Mesenchymal stem cell (in vitro differentiated cells and primary cell): ENCODE measurements at regions not wholly inside any gene's neighbourhood (a gene's known extent, or its start where the extent isn't known, plus 50 kb on each side); places are given as distances from the start of the nearest gene placed in this dataset.

Source experiments
- DNase-seq: peaks from one replicate; pipeline ENCODE4 v3.0.0-alpha.2; 2013
- H2AFZ ChIP-seq: one replicate; pipeline ENCODE4 v1.6.1; 2013; ENCODE audit warnings: low read depth, mild to moderate bottlenecking, control low read depth, inconsistent platforms, low read length, moderate library complexity
- H2AK5ac ChIP-seq: 2 replicates; pipeline ENCODE4 v1.6.1; 2013; ENCODE audit warnings: low read length, moderate library complexity, mild to moderate bottlenecking, inconsistent platforms; ENCODE audit not compliant: severe bottlenecking
- H2BK120ac ChIP-seq: one replicate; pipeline ENCODE4 v1.6.1; 2013; ENCODE audit warnings: low read depth, mild to moderate bottlenecking, inconsistent platforms, low read length, moderate library complexity
- H2BK12ac ChIP-seq, 2 experiments: one replicate each; pipeline ENCODE4 v1.6.1; 2013; ENCODE audit warnings: inconsistent platforms in 2 of 2, low read length in 2 of 2, mild to moderate bottlenecking in 2 of 2, moderate library complexity in 2 of 2, control low read depth in 1 of 2
- H2BK15ac ChIP-seq: one replicate; pipeline ENCODE4 v1.6.1; 2013; ENCODE audit warnings: mild to moderate bottlenecking, low read depth, inconsistent platforms; ENCODE audit not compliant: poor library complexity, severe bottlenecking
- H2BK5ac ChIP-seq: 2 replicates; pipeline ENCODE4 v1.6.1; 2013; ENCODE audit warnings: low read depth, mild to moderate bottlenecking, low read length, control low read depth, inconsistent platforms; ENCODE audit not compliant: poor library complexity, severe bottlenecking
- H3K14ac ChIP-seq, 2 experiments: one replicate each; pipeline ENCODE4 v1.6.1; 2013; ENCODE audit warnings: inconsistent platforms in 2 of 2, low read length in 2 of 2, control low read depth in 1 of 2, mild to moderate bottlenecking in 1 of 2, moderate library complexity in 1 of 2
- H3K18ac ChIP-seq, 2 experiments: one replicate each; pipeline ENCODE4 v1.6.1; 2013; ENCODE audit warnings: inconsistent platforms in 2 of 2, low read length in 2 of 2, control low read depth in 1 of 2, low read depth in 1 of 2, mild to moderate bottlenecking in 1 of 2
- H3K23ac ChIP-seq, 2 experiments: one replicate each; pipeline ENCODE4 v1.6.1; 2013; ENCODE audit warnings: inconsistent platforms in 2 of 2, low read length in 2 of 2, mild to moderate bottlenecking in 2 of 2, moderate library complexity in 2 of 2, control low read depth in 1 of 2
- H3K27ac ChIP-seq: 2 replicates; pipeline ENCODE4 v1.5.1; 2013; ENCODE audit warnings: mild to moderate bottlenecking, moderate library complexity, low read length, control low read depth, inconsistent platforms; ENCODE audit not compliant: poor library complexity, severe bottlenecking
- H3K27me3 ChIP-seq, 2 experiments: 2 replicates each; pipeline versions ENCODE4 v1.6.1 to v1.7.0; 2013; ENCODE audit warnings: low read length in 2 of 2, mild to moderate bottlenecking in 2 of 2, moderate library complexity in 2 of 2, control low read depth in 1 of 2, inconsistent platforms in 1 of 2; ENCODE audit not compliant: control insufficient read depth in 1 of 2, insufficient read depth in 1 of 2
- H3K36me3 ChIP-seq, 2 experiments: 2 replicates each; pipeline versions ENCODE4 v1.6.1 to v1.7.0; 2013; ENCODE audit warnings: low read length in 2 of 2, control low read depth in 1 of 2, inconsistent platforms in 1 of 2, low read depth in 1 of 2, mild to moderate bottlenecking in 1 of 2; ENCODE audit not compliant: insufficient read depth in 2 of 2, control insufficient read depth in 1 of 2
- H3K4ac ChIP-seq, 2 experiments: one replicate each; pipeline ENCODE4 v1.6.1; 2013; ENCODE audit warnings: inconsistent platforms in 2 of 2, low read length in 2 of 2, mild to moderate bottlenecking in 2 of 2, moderate library complexity in 2 of 2, control low read depth in 1 of 2, low read depth in 1 of 2
- H3K4me1 ChIP-seq: 2 replicates; pipeline ENCODE4 v1.6.1; 2013; ENCODE audit warnings: low read depth, low read length, control low read depth; ENCODE audit not compliant: control insufficient read depth, insufficient read depth
- H3K4me2 ChIP-seq: 2 replicates; pipeline ENCODE4 v1.6.1; 2013; ENCODE audit warnings: low read length, mild to moderate bottlenecking, inconsistent platforms; ENCODE audit not compliant: poor library complexity, severe bottlenecking
- H3K4me3 ChIP-seq, 2 experiments: 2 replicates each; pipeline versions ENCODE4 v1.5.1 to v1.7.0; 2013; ENCODE audit warnings: low read length in 2 of 2, mild to moderate bottlenecking in 2 of 2, control low read depth in 1 of 2, low read depth in 1 of 2; ENCODE audit not compliant: insufficient read depth in 1 of 2
- H3K79me1 ChIP-seq: replicated peaks from 2 replicates; pipeline ENCODE4 v1.6.1; 2013; ENCODE audit warnings: mild to moderate bottlenecking, control low read depth, low read length, inconsistent platforms; ENCODE audit not compliant: poor library complexity, severe bottlenecking
- H3K9ac ChIP-seq: 2 replicates; pipeline ENCODE4 v1.7.0; 2013; ENCODE audit warnings: mild to moderate bottlenecking, low read length, moderate library complexity
- H3K9me3 ChIP-seq: 2 replicates; pipeline ENCODE4 v1.7.0; 2013; ENCODE audit warnings: mild to moderate bottlenecking, low read length; ENCODE audit not compliant: control insufficient read depth
- H4K8ac ChIP-seq: one replicate; pipeline ENCODE4 v1.6.1; 2013; ENCODE audit warnings: inconsistent platforms, mild to moderate bottlenecking, low read length, moderate library complexity
- H4K91ac ChIP-seq: one replicate; pipeline ENCODE4 v1.6.1; 2013; ENCODE audit warnings: mild to moderate bottlenecking, low read length, inconsistent platforms
- WGBS: methylation state at CpG from one replicate; pipeline ENCODE4 v1.1.7; 2013; ENCODE audit warnings: mixed read lengths; 5-methylcytosine and 5-hydroxymethylcytosine counted together

DNA sequence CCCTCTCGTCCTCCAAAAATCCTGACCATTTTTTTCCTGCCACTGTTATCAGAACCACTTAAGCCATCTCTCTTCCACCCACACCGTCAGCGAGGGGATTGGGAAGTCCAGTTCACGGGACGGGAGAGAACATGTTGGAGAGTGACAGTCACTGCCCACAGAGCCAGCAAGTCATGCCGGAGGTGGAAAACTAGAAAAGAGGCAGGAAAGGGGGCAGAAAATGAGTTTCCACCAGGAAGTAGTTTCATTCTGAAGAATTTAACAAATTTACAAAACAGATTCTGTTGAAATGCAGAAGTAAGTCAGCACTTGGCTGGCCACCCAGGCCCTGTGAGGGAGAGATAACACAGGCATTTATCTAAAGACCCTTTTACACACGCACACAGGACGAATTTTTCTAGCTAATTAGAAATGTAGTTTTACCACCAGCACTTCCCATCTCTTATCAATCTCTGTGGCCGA is 431.3 kb downstream of the TSN start:
- Histone ChIP-seq H2BK120ac (no peak overlapping the region), H3K27ac (no peak overlapping the region), H2BK15ac (no peak overlapping the region), H3K4ac (no peak overlapping the region), H2BK12ac (no peak overlapping the region), H3K9ac (no peak overlapping the region), H3K4me3 (no peak overlapping the region), H3K79me1 (no peaks in the 10 kb centered on the region), H3K18ac (no peak overlapping the region), H3K23ac (no peak overlapping the region), H4K91ac (no peak overlapping the region), H3K27me3 (peaks cover 0 to 23% of the 10 kb centered on the region in 2 experiments), H3K14ac (no peak overlapping the region), H3K36me3 (no peaks in the 10 kb centered on the region), H4K8ac (no peak overlapping the region), H2BK5ac (no peak overlapping the region), H2AK5ac (no peak overlapping the region), H2AFZ (no peak overlapping the region), H3K4me2 (no peak overlapping the region), H3K4me1 (no peaks in the 10 kb centered on the region), H3K9me3 (no peaks in the 10 kb centered on the region)
- 64% methylated on average over 5 of the region's 9 CpGs for WGBS
- no peak for DNase-seq

DNA sequence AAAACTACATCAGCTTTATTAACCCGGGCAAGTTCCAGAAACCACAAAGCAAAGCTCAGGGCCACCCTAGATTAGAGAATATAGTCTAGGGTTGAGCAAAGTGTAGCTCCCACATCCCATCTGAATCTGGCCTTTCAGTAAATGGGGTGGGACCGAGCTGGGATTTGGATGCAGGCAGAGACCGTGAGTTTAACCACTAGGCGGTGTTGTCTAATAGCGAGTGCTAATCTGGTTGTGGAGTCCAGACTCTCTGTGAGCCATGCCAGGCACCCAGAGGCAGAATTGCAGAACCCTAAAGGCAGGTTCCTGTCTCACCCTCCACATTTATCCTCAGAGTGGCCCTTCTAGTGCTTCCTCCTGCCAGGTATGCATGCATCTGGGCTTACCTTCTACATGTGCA is 435.9 kb downstream of the TSN start:
- Histone ChIP-seq H3K4me1 (no peaks in the 10 kb centered on the region), H4K8ac (no peak overlapping the region), H3K79me1 (no peaks in the 10 kb centered on the region), H3K27me3 (peaks cover 0 to 26% of the 10 kb centered on the region in 2 experiments), H3K4ac (no peak overlapping the region), H3K18ac (no peak overlapping the region), H3K27ac (no peak overlapping the region), H3K23ac (no peak overlapping the region), H2AFZ (no peak overlapping the region), H3K4me3 (no peak overlapping the region), H2BK12ac (no peak overlapping the region), H2BK5ac (no peak overlapping the region), H3K9ac (no peak overlapping the region), H2BK15ac (no peak overlapping the region), H3K14ac (no peak overlapping the region), H4K91ac (no peak overlapping the region), H3K36me3 (no peaks in the 10 kb centered on the region), H2BK120ac (no peak overlapping the region), H3K9me3 (no peaks in the 10 kb centered on the region), H3K4me2 (no peak overlapping the region), H2AK5ac (no peak overlapping the region)
- WGBS: 24% methylated on average over 4 of the region's 5 CpGs
- peak; percentile 7 for DNase-seq

DNA sequence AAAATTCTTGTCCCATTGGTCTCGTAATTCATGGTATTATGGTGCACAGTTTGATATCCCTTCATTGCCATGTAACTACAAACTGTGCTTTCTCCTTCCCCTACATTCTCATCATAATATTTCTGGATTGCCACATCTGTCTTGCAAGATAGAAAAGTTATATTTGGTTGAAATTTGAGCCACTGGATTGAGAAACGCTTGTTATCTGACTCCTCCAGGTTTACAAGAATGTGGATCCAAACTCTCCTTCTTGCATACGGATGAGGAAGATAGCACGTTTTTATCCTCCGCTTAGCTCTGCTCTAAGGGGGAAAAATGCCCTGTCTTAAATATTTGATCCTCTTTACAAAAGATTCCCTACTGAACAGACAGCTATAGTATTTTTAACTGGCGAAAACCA is 438.2 kb downstream of the TSN start:
- no peak overlapping the region for H3K23ac ChIP-seq
- H3K9me3 ChIP-seq: no peaks in the 10 kb centered on the region
- H2AFZ ChIP-seq: no peak overlapping the region
- no peak overlapping the region for H3K4me2 ChIP-seq
- H4K91ac ChIP-seq: no peak overlapping the region
- no peak overlapping the region for H2AK5ac ChIP-seq
- H3K4me1 ChIP-seq: no peaks in the 10 kb centered on the region
- H3K36me3 ChIP-seq: no peaks in the 10 kb centered on the region
- H3K27ac ChIP-seq: no peak overlapping the region
- H4K8ac ChIP-seq: no peak overlapping the region
- no peak overlapping the region for H2BK15ac ChIP-seq
- H2BK120ac ChIP-seq: no peak overlapping the region
- H3K27me3 ChIP-seq: peaks cover 0 to 28% of the 10 kb centered on the region in 2 experiments
- H3K9ac ChIP-seq: no peak overlapping the region
- no peaks in the 10 kb centered on the region for H3K79me1 ChIP-seq
- WGBS: 73% methylated on average over 6 of the region's 6 CpGs
- H3K14ac ChIP-seq: no peak overlapping the region
- no peak overlapping the region for H3K4me3 ChIP-seq
- H2BK12ac ChIP-seq: no peak overlapping the region
- no peak overlapping the region for H2BK5ac ChIP-seq
- H3K4ac ChIP-seq: no peak overlapping the region
- H3K18ac ChIP-seq: no peak overlapping the region
- no peak for DNase-seq

DNA sequence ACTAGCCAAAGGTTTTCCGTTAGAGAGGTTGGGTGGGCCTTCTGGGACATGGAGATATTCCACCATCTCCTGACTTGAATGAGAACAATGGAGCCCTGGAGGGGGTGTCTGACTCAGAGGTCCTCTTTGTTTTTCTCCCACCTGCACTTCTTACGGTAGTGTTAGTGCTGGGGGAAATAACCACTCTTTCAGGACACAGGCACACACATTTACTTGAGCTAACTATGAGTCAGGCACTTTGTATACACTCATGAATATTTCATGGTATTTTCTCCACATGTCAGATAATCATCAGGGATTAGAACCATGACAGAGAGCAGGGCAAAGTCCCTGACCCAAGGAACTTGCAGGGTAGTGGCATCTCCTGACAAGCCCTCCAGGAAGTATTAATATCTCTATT is 439.1 kb downstream of the TSN start:
- no peak overlapping the region for H3K23ac ChIP-seq
- no peak overlapping the region for H3K14ac ChIP-seq
- H3K4me2 ChIP-seq: no peak overlapping the region
- peaks cover 6% of the 10 kb centered on the region for H3K9me3 ChIP-seq
- H2BK5ac ChIP-seq: no peak overlapping the region
- WGBS: 64% methylated on average over 2 of the region's 2 CpGs
- H2AK5ac ChIP-seq: no peak overlapping the region
- no peaks in the 10 kb centered on the region for H3K36me3 ChIP-seq
- peaks cover 0 to 35% of the 10 kb centered on the region in 2 experiments for H3K27me3 ChIP-seq
- no peak overlapping the region for H3K9ac ChIP-seq
- H4K91ac ChIP-seq: no peak overlapping the region
- H2BK15ac ChIP-seq: no peak overlapping the region
- no peak overlapping the region for H3K18ac ChIP-seq
- no peak overlapping the region for H2AFZ ChIP-seq
- no peak overlapping the region for H3K4ac ChIP-seq
- H3K4me1 ChIP-seq: no peaks in the 10 kb centered on the region
- no peak for DNase-seq
- H2BK12ac ChIP-seq: no peak overlapping the region
- H4K8ac ChIP-seq: no peak overlapping the region
- no peak overlapping the region for H3K4me3 ChIP-seq
- no peaks in the 10 kb centered on the region for H3K79me1 ChIP-seq
- H2BK120ac ChIP-seq: no peak overlapping the region
- no peak overlapping the region for H3K27ac ChIP-seq
